ENCODE measurements at regions not wholly inside any gene's neighbourhood (a gene's known extent, or its start where the extent isn't known, plus 50 kb on each side); places are given as distances from the start of the nearest gene placed in this dataset.
"Not testable (repeated sequence)": the region's sequence is repeated elsewhere in the genome, so short reads cannot be mapped to it uniquely, and the experiment has no call there.

DNA sequence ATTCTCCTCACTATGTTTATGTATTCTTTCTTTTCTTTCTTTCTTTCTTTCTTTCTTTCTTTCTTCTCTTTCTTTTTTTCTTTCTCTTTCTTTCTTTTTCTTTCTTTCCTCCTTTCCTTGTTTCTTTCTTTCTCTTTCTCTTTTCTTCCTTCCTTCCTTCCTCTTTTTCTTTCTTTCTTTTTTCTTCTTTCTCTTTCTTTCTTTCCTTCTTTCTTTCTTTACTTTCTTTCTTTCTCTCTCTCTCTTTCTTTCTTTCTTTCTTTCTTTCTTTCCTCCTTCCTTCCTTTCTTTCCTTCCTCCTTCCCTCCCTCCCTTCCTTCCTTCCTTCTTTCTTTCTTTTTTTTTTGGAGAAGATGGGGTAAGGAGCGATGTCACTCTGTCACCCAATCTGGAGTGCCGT, 1405.5 kb downstream of the SLITRK5 start:
- TF ChIP-seq, protein P1, sequence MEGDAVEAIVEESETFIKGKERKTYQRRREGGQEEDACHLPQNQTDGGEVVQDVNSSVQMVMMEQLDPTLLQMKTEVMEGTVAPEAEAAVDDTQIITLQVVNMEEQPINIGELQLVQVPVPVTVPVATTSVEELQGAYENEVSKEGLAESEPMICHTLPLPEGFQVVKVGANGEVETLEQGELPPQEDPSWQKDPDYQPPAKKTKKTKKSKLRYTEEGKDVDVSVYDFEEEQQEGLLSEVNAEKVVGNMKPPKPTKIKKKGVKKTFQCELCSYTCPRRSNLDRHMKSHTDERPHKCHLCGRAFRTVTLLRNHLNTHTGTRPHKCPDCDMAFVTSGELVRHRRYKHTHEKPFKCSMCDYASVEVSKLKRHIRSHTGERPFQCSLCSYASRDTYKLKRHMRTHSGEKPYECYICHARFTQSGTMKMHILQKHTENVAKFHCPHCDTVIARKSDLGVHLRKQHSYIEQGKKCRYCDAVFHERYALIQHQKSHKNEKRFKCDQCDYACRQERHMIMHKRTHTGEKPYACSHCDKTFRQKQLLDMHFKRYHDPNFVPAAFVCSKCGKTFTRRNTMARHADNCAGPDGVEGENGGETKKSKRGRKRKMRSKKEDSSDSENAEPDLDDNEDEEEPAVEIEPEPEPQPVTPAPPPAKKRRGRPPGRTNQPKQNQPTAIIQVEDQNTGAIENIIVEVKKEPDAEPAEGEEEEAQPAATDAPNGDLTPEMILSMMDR (IDR thresholded peaks at IDR 0.05; ENCODE audit: extremely low read depth, low read depth, low read length) = no peak
- Histone ChIP-seq H3K36me3 (ENCODE audit: insufficient read depth, low read length) (no peaks in the 10 kb centered on the region), H3K27ac (ENCODE audit: low read depth, low read length) (no peak overlapping the region), H3K27me3 (ENCODE audit: insufficient read depth, low read length) (no peaks in the 10 kb centered on the region), H2AFZ (ENCODE audit: low read length) (no peak overlapping the region), H3K4me3 (ENCODE audit: insufficient read depth, low read length) (no peak overlapping the region), H3K9me3 (ENCODE audit: low read depth, low read length) (no peaks in the 10 kb centered on the region), H4K20me1 (ENCODE audit: insufficient read depth, low read length) (no peaks in the 10 kb centered on the region), H3K4me2 (ENCODE audit: insufficient read depth, low read length) (no peak overlapping the region), H3K4me1 (ENCODE audit: insufficient read depth, low read length) (no peaks in the 10 kb centered on the region), H3K79me2 (ENCODE audit: insufficient read depth, low read length) (no peaks in the 10 kb centered on the region)
- DNase-seq (ENCODE audit: insufficient read length, low spot score, missing footprints) = no peak

DNA sequence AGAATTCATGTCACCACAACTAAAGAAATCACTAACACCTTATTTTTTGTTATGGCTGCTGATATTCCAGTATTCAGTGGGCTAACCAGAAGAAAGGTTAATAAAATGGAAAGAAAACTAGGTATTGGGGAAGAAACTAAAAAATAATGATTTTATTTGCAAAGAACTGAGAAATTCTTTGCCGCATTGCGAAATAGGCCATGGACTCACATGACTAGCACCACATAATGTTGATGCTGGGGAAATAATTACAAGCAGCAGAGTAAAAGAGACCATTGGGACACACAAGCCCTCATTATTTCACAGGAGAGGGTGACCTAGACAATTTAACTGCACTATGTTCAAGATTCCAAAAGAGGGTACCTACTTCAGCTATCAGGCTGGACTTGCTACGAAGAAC, 1411.5 kb downstream of the SLITRK5 start:
- peaks cover 4% of the 10 kb centered on the region for H3K9me3 ChIP-seq (ENCODE audit: low read depth, low read length)
- H3K27me3 ChIP-seq (ENCODE audit: insufficient read depth, low read length) = no peaks in the 10 kb centered on the region
- no peak overlapping the region for H3K4me2 ChIP-seq (ENCODE audit: insufficient read depth, low read length)
- H3K27ac ChIP-seq (ENCODE audit: low read depth, low read length) = no peak overlapping the region
- DNase-seq (ENCODE audit: insufficient read length, low spot score, missing footprints) = no peak
- H4K20me1 ChIP-seq (ENCODE audit: insufficient read depth, low read length) = no peaks in the 10 kb centered on the region
- TF ChIP-seq, protein P1 (IDR thresholded peaks at IDR 0.05; ENCODE audit: extremely low read depth, low read depth, low read length) = no peak
- no peaks in the 10 kb centered on the region for H3K79me2 ChIP-seq (ENCODE audit: insufficient read depth, low read length)
- no peak overlapping the region for H2AFZ ChIP-seq (ENCODE audit: low read length)
- H3K4me1 ChIP-seq (ENCODE audit: insufficient read depth, low read length) = no peaks in the 10 kb centered on the region
- no peak overlapping the region for H3K4me3 ChIP-seq (ENCODE audit: insufficient read depth, low read length)
- H3K36me3 ChIP-seq (ENCODE audit: insufficient read depth, low read length) = no peaks in the 10 kb centered on the region

DNA sequence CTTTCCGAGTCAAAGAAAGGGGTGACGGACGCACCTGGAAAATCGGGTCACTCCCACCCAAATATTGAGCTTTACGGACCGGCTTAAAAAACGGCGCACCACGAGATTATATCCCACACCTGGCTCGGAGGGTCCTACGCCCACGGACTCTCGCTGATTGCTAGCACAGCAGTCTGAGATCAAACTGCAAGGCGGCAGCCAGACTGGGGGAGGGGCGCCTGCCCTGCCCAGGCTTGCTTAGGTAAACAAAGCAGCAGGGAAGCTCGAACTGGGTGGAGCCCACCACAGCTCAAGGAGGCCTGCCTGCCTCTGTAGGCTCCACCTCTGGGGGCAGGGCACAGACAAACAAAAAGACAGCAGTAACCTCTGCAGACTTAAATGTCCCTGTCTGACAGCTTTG, 1416.9 kb downstream of the SLITRK5 start:
- H2AFZ ChIP-seq (ENCODE audit: low read length); DNase-seq (ENCODE audit: insufficient read length, low spot score, missing footprints); H3K79me2 ChIP-seq (ENCODE audit: insufficient read depth, low read length); H3K4me3 ChIP-seq (ENCODE audit: insufficient read depth, low read length); H4K20me1 ChIP-seq (ENCODE audit: insufficient read depth, low read length); H3K4me2 ChIP-seq (ENCODE audit: insufficient read depth, low read length); H3K9me3 ChIP-seq (ENCODE audit: low read depth, low read length); H3K27ac ChIP-seq (ENCODE audit: low read depth, low read length); H3K27me3 ChIP-seq (ENCODE audit: insufficient read depth, low read length); H3K4me1 ChIP-seq (ENCODE audit: insufficient read depth, low read length); H3K36me3 ChIP-seq (ENCODE audit: insufficient read depth, low read length): not testable (repeated sequence)

DNA sequence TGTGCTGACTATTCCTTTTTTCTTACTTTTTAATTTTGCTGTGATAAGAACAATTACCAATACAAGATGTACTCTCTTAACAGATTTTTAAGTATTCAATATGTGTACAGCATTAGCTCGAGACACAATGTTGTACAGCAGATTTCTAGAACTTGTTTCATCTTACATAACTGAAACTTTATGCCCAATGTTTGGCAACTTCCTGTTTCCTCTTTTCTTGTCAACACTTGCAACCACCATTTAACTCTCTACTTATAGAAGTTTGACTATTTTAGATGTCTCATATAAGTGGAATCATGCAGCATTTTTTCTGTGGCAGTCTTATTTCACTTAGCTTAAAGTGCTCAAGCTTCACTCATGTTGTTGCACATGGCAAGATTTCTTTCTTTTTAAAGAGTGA, 1426.8 kb downstream of the SLITRK5 start:
- Histone ChIP-seq H3K4me1 (ENCODE audit: insufficient read depth, low read length) (no peaks in the 10 kb centered on the region), H3K27ac (ENCODE audit: low read depth, low read length) (no peak overlapping the region), H3K9me3 (ENCODE audit: low read depth, low read length) (no peaks in the 10 kb centered on the region), H3K79me2 (ENCODE audit: insufficient read depth, low read length) (no peaks in the 10 kb centered on the region), H4K20me1 (ENCODE audit: insufficient read depth, low read length) (no peaks in the 10 kb centered on the region), H3K4me3 (ENCODE audit: insufficient read depth, low read length) (no peak overlapping the region), H3K27me3 (ENCODE audit: insufficient read depth, low read length) (no peaks in the 10 kb centered on the region), H3K36me3 (ENCODE audit: insufficient read depth, low read length) (no peaks in the 10 kb centered on the region), H2AFZ (ENCODE audit: low read length) (no peak overlapping the region), H3K4me2 (ENCODE audit: insufficient read depth, low read length) (no peak overlapping the region)
- TF ChIP-seq, protein P1 (IDR thresholded peaks at IDR 0.05; ENCODE audit: extremely low read depth, low read depth, low read length) = no peak
- DNase-seq (ENCODE audit: insufficient read length, low spot score, missing footprints) = no peak

DNA sequence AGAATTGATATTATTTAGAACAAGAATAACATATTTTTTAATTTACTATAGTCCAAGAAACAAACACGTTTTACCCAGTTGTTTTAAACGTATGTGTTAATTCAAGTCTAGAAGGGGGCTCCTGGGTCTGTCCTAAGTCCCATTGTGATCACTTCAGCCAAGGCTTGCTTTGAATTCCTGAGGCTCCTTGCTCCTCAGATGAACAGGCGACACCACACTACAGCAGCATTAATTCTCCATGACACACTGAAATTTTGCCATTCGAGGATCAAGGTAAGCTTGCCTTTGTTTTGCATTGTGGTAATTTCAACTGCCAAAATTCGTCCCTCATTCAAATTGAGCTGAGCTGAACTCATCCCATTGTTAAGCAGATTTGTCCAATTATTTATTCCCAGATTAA, 1442.6 kb downstream of the SLITRK5 start:
- H3K9me3 ChIP-seq (ENCODE audit: low read depth, low read length) = peaks cover 2% of the 10 kb centered on the region
- H3K27ac ChIP-seq (ENCODE audit: low read depth, low read length) = no peak overlapping the region
- H3K27me3 ChIP-seq (ENCODE audit: insufficient read depth, low read length) = no peaks in the 10 kb centered on the region
- TF ChIP-seq, protein P1 (IDR thresholded peaks at IDR 0.05; ENCODE audit: extremely low read depth, low read depth, low read length) = no peak
- H3K4me1 ChIP-seq (ENCODE audit: insufficient read depth, low read length) = no peaks in the 10 kb centered on the region
- H3K4me3 ChIP-seq (ENCODE audit: insufficient read depth, low read length) = no peak overlapping the region
- H3K4me2 ChIP-seq (ENCODE audit: insufficient read depth, low read length) = no peak overlapping the region
- H2AFZ ChIP-seq (ENCODE audit: low read length) = no peak overlapping the region
- no peak for DNase-seq (ENCODE audit: insufficient read length, low spot score, missing footprints)
- no peaks in the 10 kb centered on the region for H3K36me3 ChIP-seq (ENCODE audit: insufficient read depth, low read length)
- H3K79me2 ChIP-seq (ENCODE audit: insufficient read depth, low read length) = no peaks in the 10 kb centered on the region
- H4K20me1 ChIP-seq (ENCODE audit: insufficient read depth, low read length) = no peaks in the 10 kb centered on the region

All from osteoblast (primary cell).